Heart left ventricle (tissue), 16 donors: ENCODE measurements at regions not wholly inside any gene's neighbourhood (a gene's known extent, or its start where the extent isn't known, plus 50 kb on each side); places are given as distances from the start of the nearest gene placed in this dataset.

Source experiments
- ATAC-seq, 4 donors: fragments of 200-7000 bp; cut with Tn5 transposase; one replicate each; pipeline ENCODE4 v1.9.1; 2020 to 2022; ENCODE audit warnings: moderate library complexity in 4 of 4, mild to moderate bottlenecking in 3 of 4, moderate number of reproducible peaks in 1 of 4
- DNase-seq, 5 donors: peaks; one replicate each; pipeline ENCODE4 v3.0.0-alpha.2; 2020
- H3K27ac ChIP-seq, 12 donors: fragments of 200-600 bp; sonication (generic) in 4 of 12; one replicate each; pipeline versions ENCODE4 v1.5.0 to v1.8.0; 2016 to 2022; ENCODE audit warnings: mild to moderate bottlenecking in 2 of 12
- H3K27me3 ChIP-seq, 9 donors: fragments of 200-600 bp; sonication (generic) in 2 of 9; one replicate each; pipeline versions ENCODE4 v1.5.1 to v1.8.0; 2016 to 2022; ENCODE audit warnings: mild to moderate bottlenecking in 3 of 9
- H3K36me3 ChIP-seq, 9 donors: fragments of 200-600 bp; sonication (generic) in 2 of 9; one replicate each; pipeline versions ENCODE4 v1.5.0 to v1.8.0; 2018 to 2022; ENCODE audit warnings: mild to moderate bottlenecking in 2 of 9
- H3K4me1 ChIP-seq, 12 donors: fragments of 200-600 bp; sonication (generic) in 4 of 12; one replicate each; pipeline versions ENCODE4 v1.5.0 to v1.8.0; 2016 to 2022; ENCODE audit warnings: mild to moderate bottlenecking in 3 of 12
- H3K4me3 ChIP-seq, 12 donors: fragments of 200-600 bp; sonication (generic) in 4 of 12; one replicate each; pipeline versions ENCODE4 v1.5.0 to v1.8.0; 2017 to 2022; ENCODE audit warnings: mild to moderate bottlenecking in 9 of 12, moderate library complexity in 4 of 12
- H3K9me3 ChIP-seq, 12 donors: fragments of 200-600 bp; sonication (generic) in 4 of 12; one replicate each; pipeline versions ENCODE4 v1.5.0 to v1.8.0; 2016 to 2022; ENCODE audit warnings: mild to moderate bottlenecking in 1 of 12
- CTCF ChIP-seq, 12 donors: fragments of 200-600 bp; sonication (generic) in 4 of 12; IDR thresholded peaks; one replicate each; pipeline versions ENCODE4 v1.5.0 to v1.8.0; 2018 to 2022; ENCODE audit warnings: antibody characterized with exemption in 12 of 12, mild to moderate bottlenecking in 5 of 12
- POLR2A ChIP-seq, 2 donors: fragments of 450-650 bp; IDR thresholded peaks; one replicate each; pipeline ENCODE4 v1.6.1; 2017; ENCODE audit warnings: antibody characterized with exemption in 2 of 2, mild to moderate bottlenecking in 2 of 2, moderate library complexity in 2 of 2
- WGBS, 4 donors: extraction: QIAGEN DNeasy Blood & Tissue Kit in 2 of 4; methylation state at CpG; one replicate each; pipeline versions ENCODE4 v1.1.5 to v1.1.7; 2013 to 2018; 5-methylcytosine and 5-hydroxymethylcytosine counted together
- intact Hi-C, 10 donors: fragments of 100-400 bp; cut with DNase I; formaldehyde crosslinking; loops; one replicate each; pipeline versions ENCODE4 v1.11.1 to v1.14.2; 2022
- donor health status: ischemic (EF 13 %, LVEDD 7.1; RV severe dilation, severe dysfunction).
- donor health status: healthy with polysubstance abuse.
- donor health status: DM: no; HTN: yes; CAD: no.
- donor health status: DM: no; HTN: no; CAD: no.
- donor health status: ischemic (EF 25% LVEDD 6.9; RV normal size, moderate dysfunction).
- donor health status: ischemic (EF 25% LVEDD 5.7; RV mildly dilated, moderate dysfunction).
- donor health status: healthy.
- donor health status: DM: yes; HTN: yes; CAD: no.
- donor health status: ischemic (EF 35%, LVEDD 5.7; RV mildly dilated, moderate dysfunction).
- donor health status: nonischemic (EF 11% LVEDD 7.7; RV severe dilation, severe dysfunction).
- donor health status: DM: yes; HTN: yes; CAD: no.
- donor health status: PGD.
- donor health status: ischemic (EF 29% LVEDD 5.4; RV normal size, mild dysfunction).
- donor health status: nonischemic (EF 23%, LVEDD 6.1; RV moderate dilation, normal function).

GRCh38 chr5:88108490-88109279 lies 160.0 kb downstream of the TMEM161B start:
- WGBS, 4 donors: 74 to 81% (median 77%) methylated on average over 8 of the region's 8 CpGs

GRCh38 chr5:88094906-88095496 lies 173.6 kb downstream of the TMEM161B start:
- H3K4me1 ChIP-seq: no peaks in the 10 kb centered on the region
- DNase-seq: no peak
- TF ChIP-seq POLR2A (IDR thresholded peaks at IDR 0.05): no peak
- no peak for TF ChIP-seq CTCF (IDR thresholded peaks at IDR 0.05)
- ATAC-seq: no peak
- no peak overlapping the region for H3K4me3 ChIP-seq
- no peaks in the 10 kb centered on the region for H3K27me3 ChIP-seq
- H3K9me3 ChIP-seq: no peaks in the 10 kb centered on the region
- no peaks in the 10 kb centered on the region for H3K36me3 ChIP-seq
- H3K27ac ChIP-seq: no peak overlapping the region
- intact Hi-C loops: no loop called here
- 40 to 52% (median 46%) methylated on average over 2 of the region's 2 CpGs for WGBS, 4 donors

More at GRCh38 chr5:88108490-88109279, 160.0 kb downstream of the TMEM161B start:
- Histone ChIP-seq H3K27me3 (no peaks in the 10 kb centered on the region), H3K36me3 (no peaks in the 10 kb centered on the region), H3K9me3 (no peaks in the 10 kb centered on the region), H3K4me1 (no peaks in the 10 kb centered on the region), H3K27ac (no peak overlapping the region), H3K4me3 (no peak overlapping the region)
- no peak for DNase-seq
- intact Hi-C loops: no loop called here
- no peak for ATAC-seq
- no peak for TF ChIP-seq POLR2A (IDR thresholded peaks at IDR 0.05)
- TF ChIP-seq CTCF (IDR thresholded peaks at IDR 0.05): no peak

- DNase-seq (no peak), ATAC-seq (peak in 1 of 4 donors; percentile 33)
- WGBS, 4 donors: 53 to 67% (median 58%) methylated on average over 3 of the region's 3 CpGs
- Histone ChIP-seq H3K27me3 (no peaks in the 10 kb centered on the region), H3K4me1 (no peaks in the 10 kb centered on the region), H3K36me3 (no peaks in the 10 kb centered on the region), H3K9me3 (no peaks in the 10 kb centered on the region), H3K27ac (no peak overlapping the region), H3K4me3 (no peak overlapping the region)
- TF ChIP-seq POLR2A (IDR thresholded peaks at IDR 0.05) (no peak), CTCF (IDR thresholded peaks at IDR 0.05) (no peak)
- intact Hi-C loops: no loop called here
Observed at GRCh38 chr5:88094403-88094802, 174.2 kb downstream of the TMEM161B start.

- no peaks in the 10 kb centered on the region for H3K4me1 ChIP-seq
- ATAC-seq (no peak), DNase-seq (no peak)
- H3K9me3 ChIP-seq: no peaks in the 10 kb centered on the region
- intact Hi-C loops: no loop called here
- no peak overlapping the region for H3K27ac ChIP-seq
- no peaks in the 10 kb centered on the region for H3K36me3 ChIP-seq
- no peak for TF ChIP-seq POLR2A (IDR thresholded peaks at IDR 0.05)
- H3K27me3 ChIP-seq: no peaks in the 10 kb centered on the region
- 70 to 80% (median 78%) methylated on average over 3 of the region's 3 CpGs for WGBS, 4 donors
- no peak overlapping the region for H3K4me3 ChIP-seq
Observed at GRCh38 chr5:88093765-88094164, 174.9 kb downstream of the TMEM161B start.
